ENCODE measurements at regions not wholly inside any gene's neighbourhood (a gene's known extent, or its start where the extent isn't known, plus 50 kb on each side); places are given as distances from the start of the nearest gene placed in this dataset.

- TF ChIP-seq CTCF (IDR thresholded peaks at IDR 0.05; ENCODE audit: insufficient read depth, low read length, missing control alignments) = no peak
- POLR2A ChIA-PET = no interaction called here
- no peak overlapping the region for H3K4me3 ChIP-seq (ENCODE audit: low read depth, low read length)
- no peak for DNase-seq (ENCODE audit: low read depth, low spot score)
- CTCF ChIA-PET = interaction anchor here (1.3 to 1.4 kb wide), 2 partner anchors 9 to 18 kb away, joined by 3 to 5 read pairs; no protein-coding TSS in a partner anchor
These were observed 236.5 kb downstream of the HACE1 start for GRCh38 chr6:104623052-104623690.

- no peak overlapping the region for H3K4me3 ChIP-seq (ENCODE audit: low read depth, low read length)
- no peak for TF ChIP-seq CTCF (IDR thresholded peaks at IDR 0.05; ENCODE audit: insufficient read depth, low read length, missing control alignments)
- POLR2A ChIA-PET = no interaction called here
- DNase-seq (ENCODE audit: low read depth, low spot score) = no peak
- CTCF ChIA-PET = no interaction called here
These were observed 238.3 kb downstream of the HACE1 start for GRCh38 chr6:104621396-104621795.

GRCh38 chr6:104617591-104617990 lies 242.1 kb downstream of the HACE1 start:
- no peak overlapping the region for H3K4me3 ChIP-seq (ENCODE audit: low read depth, low read length)
- ChIA-PET CTCF (interaction anchor here (0.7 kb wide), 1 partner anchor 156 kb away, joined by 3 read pairs; no protein-coding TSS in a partner anchor), POLR2A (no interaction called here)
- no peak for TF ChIP-seq CTCF (IDR thresholded peaks at IDR 0.05; ENCODE audit: insufficient read depth, low read length, missing control alignments)
- DNase-seq (ENCODE audit: low read depth, low spot score) = no peak

- H3K4me3 ChIP-seq (ENCODE audit: low read depth, low read length) = no peak overlapping the region
- no peak for DNase-seq (ENCODE audit: low read depth, low spot score)
- ChIA-PET POLR2A (no interaction called here), CTCF (interaction anchor here (0.9 to 2.1 kb wide), 3 partner anchors 9 to 88 kb away, joined by 3 to 5 read pairs (median 3); no protein-coding TSS in a partner anchor)
- TF ChIP-seq CTCF (IDR thresholded peaks at IDR 0.05; ENCODE audit: insufficient read depth, low read length, missing control alignments) = no peak
These were observed 245.3 kb downstream of the HACE1 start for GRCh38 chr6:104614394-104614793.

GRCh38 chr6:104613416-104614001 lies 246.2 kb downstream of the HACE1 start:
- TF ChIP-seq CTCF (IDR thresholded peaks at IDR 0.05; ENCODE audit: insufficient read depth, low read length, missing control alignments) = no peak
- CTCF ChIA-PET = interaction anchor here (1.1 to 2.1 kb wide), 2 partner anchors 10 to 28 kb away, joined by 3 to 5 read pairs; no protein-coding TSS in a partner anchor
- DNase-seq (ENCODE audit: low read depth, low spot score) = no peak
- POLR2A ChIA-PET = no interaction called here
- H3K4me3 ChIP-seq (ENCODE audit: low read depth, low read length) = no peak overlapping the region

GRCh38 chr6:104612541-104612940 lies 247.2 kb downstream of the HACE1 start:
- ChIA-PET CTCF (no interaction called here), POLR2A (no interaction called here)
- no peak for DNase-seq (ENCODE audit: low read depth, low spot score)
- TF ChIP-seq CTCF (IDR thresholded peaks at IDR 0.05; ENCODE audit: insufficient read depth, low read length, missing control alignments) = no peak
- H3K4me3 ChIP-seq (ENCODE audit: low read depth, low read length) = no peak overlapping the region
